ENCODE measurements at regions not wholly inside any gene's neighbourhood (a gene's known extent, or its start where the extent isn't known, plus 50 kb on each side); places are given as distances from the start of the nearest gene placed in this dataset.

GRCh38 chr2:155528034-155528433 is 804.5 kb downstream of the NR4A2 start:
- H3K27ac ChIP-seq: no peak overlapping the region
- DNase-seq: no peak
- H3K27me3 ChIP-seq: no peaks in the 10 kb centered on the region
- no peak overlapping the region for H3K4me3 ChIP-seq
- WGBS, 2 donors: 26 to 71% methylated on average over 1 of the region's 1 CpG
- TF ChIP-seq POLR2AphosphoS5 (IDR thresholded peaks at IDR 0.05) (no peak), CTCF (IDR thresholded peaks at IDR 0.05) (no peak), EP300 (IDR thresholded peaks at IDR 0.05) (no peak), POLR2A (IDR thresholded peaks at IDR 0.05) (no peak)
- intact Hi-C loops (cut with DNase I): no loop called here
- H3K36me3 ChIP-seq: no peaks in the 10 kb centered on the region
- no peaks in the 10 kb centered on the region for H3K9me3 ChIP-seq
- no peaks in the 10 kb centered on the region for H3K4me1 ChIP-seq

- H3K36me3 ChIP-seq: no peaks in the 10 kb centered on the region
- intact Hi-C loops (cut with DNase I): no loop called here
- no peak for DNase-seq
- H3K9me3 ChIP-seq: no peaks in the 10 kb centered on the region
- 65 to 89% methylated on average over 4 of the region's 4 CpGs for WGBS, 2 donors
- H3K4me1 ChIP-seq: no peaks in the 10 kb centered on the region
- H3K4me3 ChIP-seq: no peak overlapping the region
- no peaks in the 10 kb centered on the region for H3K27me3 ChIP-seq
- no peak overlapping the region for H3K27ac ChIP-seq
- TF ChIP-seq EP300 (IDR thresholded peaks at IDR 0.05) (no peak), POLR2AphosphoS5 (IDR thresholded peaks at IDR 0.05) (no peak), CTCF (IDR thresholded peaks at IDR 0.05) (no peak), POLR2A (IDR thresholded peaks at IDR 0.05) (no peak)
Measured at GRCh38 chr2:155525199-155525598, 807.3 kb downstream of the NR4A2 start.

- Histone ChIP-seq H3K4me1 (no peaks in the 10 kb centered on the region), H3K27me3 (no peaks in the 10 kb centered on the region), H3K4me3 (no peak overlapping the region), H3K36me3 (no peaks in the 10 kb centered on the region), H3K27ac (no peak overlapping the region), H3K9me3 (no peaks in the 10 kb centered on the region)
- DNase-seq: no peak
- 87 to 88% methylated on average over 2 of the region's 2 CpGs for WGBS, 2 donors
- intact Hi-C loops (cut with DNase I): no loop called here
- TF ChIP-seq EP300 (IDR thresholded peaks at IDR 0.05) (no peak), POLR2AphosphoS5 (IDR thresholded peaks at IDR 0.05) (no peak), CTCF (IDR thresholded peaks at IDR 0.05) (no peak), POLR2A (IDR thresholded peaks at IDR 0.05) (no peak)
Measured at GRCh38 chr2:155519529-155520130, 812.9 kb downstream of the NR4A2 start.

GRCh38 chr2:155518094-155518493 is 814.4 kb downstream of the NR4A2 start:
- DNase-seq: no peak
- H3K27ac ChIP-seq: no peak overlapping the region
- no peaks in the 10 kb centered on the region for H3K27me3 ChIP-seq
- H3K4me1 ChIP-seq: no peaks in the 10 kb centered on the region
- no peaks in the 10 kb centered on the region for H3K36me3 ChIP-seq
- no peak for TF ChIP-seq EP300 (IDR thresholded peaks at IDR 0.05)
- TF ChIP-seq CTCF (IDR thresholded peaks at IDR 0.05): no peak
- no peak for TF ChIP-seq POLR2A (IDR thresholded peaks at IDR 0.05)
- TF ChIP-seq POLR2AphosphoS5 (IDR thresholded peaks at IDR 0.05): no peak
- intact Hi-C loops (cut with DNase I): no loop called here
- H3K9me3 ChIP-seq: no peaks in the 10 kb centered on the region
- WGBS, 2 donors: 43 to 63% methylated on average over 3 of the region's 3 CpGs
- no peak overlapping the region for H3K4me3 ChIP-seq

GRCh38 chr2:155517362-155517761 is 815.2 kb downstream of the NR4A2 start:
- H3K4me1 ChIP-seq: no peaks in the 10 kb centered on the region
- TF ChIP-seq POLR2AphosphoS5 (IDR thresholded peaks at IDR 0.05) (no peak), EP300 (IDR thresholded peaks at IDR 0.05) (no peak), POLR2A (IDR thresholded peaks at IDR 0.05) (no peak), CTCF (IDR thresholded peaks at IDR 0.05) (no peak)
- WGBS, 2 donors: 60 to 82% methylated on average over 1 of the region's 1 CpG
- no peaks in the 10 kb centered on the region for H3K36me3 ChIP-seq
- H3K9me3 ChIP-seq: no peaks in the 10 kb centered on the region
- H3K4me3 ChIP-seq: no peak overlapping the region
- DNase-seq: no peak
- H3K27ac ChIP-seq: no peak overlapping the region
- intact Hi-C loops (cut with DNase I): no loop called here
- no peaks in the 10 kb centered on the region for H3K27me3 ChIP-seq

Measured in sigmoid colon (tissue), 6 donors.